ENCODE measurements at regions not wholly inside any gene's neighbourhood (a gene's known extent, or its start where the extent isn't known, plus 50 kb on each side); places are given as distances from the start of the nearest gene placed in this dataset.
A peak's percentile ranks its signal among the peaks of the same experiment; 100 is the strongest.

- DNase-seq (ENCODE audit: extremely low read depth in 1 of 11, low read depth in 9 of 11, low spot score in 4 of 11) = no peak
These were observed 392.5 kb upstream of the ESRRG start for GRCh38 chr1:217115404-217116380.

GRCh38 chr1:217109928-217110327 lies 386.7 kb upstream of the ESRRG start:
- DNase-seq (ENCODE audit: extremely low read depth in 1 of 11, low read depth in 9 of 11, low spot score in 4 of 11) = no peak

DNA sequence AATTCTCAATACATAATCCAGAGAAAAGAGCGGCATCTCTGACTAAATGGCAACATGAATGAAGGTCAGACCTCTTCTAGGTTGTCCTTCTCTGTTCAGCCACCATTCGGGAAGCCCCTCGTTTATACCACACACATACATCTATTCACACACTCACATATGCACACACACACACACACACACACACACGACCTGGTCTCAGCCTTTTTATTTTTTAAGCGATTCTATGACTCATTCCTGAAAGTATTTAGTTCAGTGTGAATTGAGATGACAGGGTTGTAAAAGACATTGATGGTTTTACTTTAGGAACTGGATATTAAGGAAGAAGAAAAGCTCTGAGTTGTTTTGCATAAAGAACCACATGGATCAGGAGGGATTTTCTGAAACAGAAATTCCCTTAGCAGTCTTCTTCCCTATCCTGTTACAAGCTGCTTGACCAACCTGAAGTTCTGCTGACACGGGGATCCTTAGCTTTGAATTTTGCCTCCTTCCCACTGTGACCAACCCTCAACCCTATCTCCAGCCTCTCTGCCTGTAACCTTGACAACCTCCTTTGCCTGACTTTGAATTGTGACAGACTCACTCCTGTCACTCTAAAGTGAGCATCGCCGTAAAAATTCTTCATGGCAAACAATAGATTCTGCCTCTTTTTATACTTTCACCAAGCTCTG lies 383.1 kb upstream of the ESRRG start:
- DNase-seq (ENCODE audit: extremely low read depth in 1 of 11, low read depth in 9 of 11, low spot score in 4 of 11) = no peak

- DNase-seq (ENCODE audit: extremely low read depth in 1 of 11, low read depth in 9 of 11, low spot score in 4 of 11) = no peak
These were observed 382.2 kb upstream of the ESRRG start for GRCh38 chr1:217105437-217105836.

DNA sequence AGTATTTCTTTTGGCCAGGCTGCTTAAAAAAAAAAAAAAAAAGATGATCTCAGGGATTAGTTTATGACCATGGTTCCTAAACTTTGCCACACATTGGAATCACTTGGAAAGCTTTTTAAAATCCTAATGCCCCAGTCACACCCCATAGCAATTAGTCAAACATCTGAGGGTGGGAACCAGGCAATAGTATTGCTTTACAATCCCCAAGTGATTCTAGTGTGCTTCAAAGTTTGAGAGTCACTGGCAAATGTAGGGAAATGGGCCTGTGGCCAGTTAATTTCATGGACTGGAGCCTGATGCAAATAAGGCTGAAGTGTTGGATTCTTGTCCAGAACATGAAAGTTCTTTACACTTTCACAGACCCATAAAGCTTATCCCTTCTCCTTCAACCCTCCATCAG lies 374.6 kb upstream of the ESRRG start:
- DNase-seq (ENCODE audit: extremely low read depth in 1 of 11, low read depth in 9 of 11, low spot score in 4 of 11) = no peak

DNA sequence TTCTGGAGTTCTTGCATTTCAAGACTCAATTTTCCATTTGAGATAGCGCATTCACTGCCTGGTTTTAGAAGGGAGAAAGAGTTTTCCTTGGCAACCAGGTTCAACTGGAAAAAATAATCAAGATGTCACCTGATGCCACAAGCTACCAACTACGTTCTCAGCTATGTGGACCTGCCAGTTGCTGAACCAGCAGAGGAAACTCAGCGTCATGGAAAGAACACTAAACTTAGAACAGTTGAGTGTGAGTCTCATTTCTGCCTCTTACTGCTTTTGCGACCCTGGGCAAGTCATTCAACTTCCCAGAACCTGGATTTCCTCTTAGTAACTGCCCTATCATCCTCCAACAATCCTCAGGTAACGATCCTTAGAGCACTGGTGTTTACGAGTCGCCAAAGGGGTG lies 373.0 kb upstream of the ESRRG start:
- DNase-seq (ENCODE audit: extremely low read depth in 1 of 11, low read depth in 9 of 11, low spot score in 4 of 11) = no peak

DNA sequence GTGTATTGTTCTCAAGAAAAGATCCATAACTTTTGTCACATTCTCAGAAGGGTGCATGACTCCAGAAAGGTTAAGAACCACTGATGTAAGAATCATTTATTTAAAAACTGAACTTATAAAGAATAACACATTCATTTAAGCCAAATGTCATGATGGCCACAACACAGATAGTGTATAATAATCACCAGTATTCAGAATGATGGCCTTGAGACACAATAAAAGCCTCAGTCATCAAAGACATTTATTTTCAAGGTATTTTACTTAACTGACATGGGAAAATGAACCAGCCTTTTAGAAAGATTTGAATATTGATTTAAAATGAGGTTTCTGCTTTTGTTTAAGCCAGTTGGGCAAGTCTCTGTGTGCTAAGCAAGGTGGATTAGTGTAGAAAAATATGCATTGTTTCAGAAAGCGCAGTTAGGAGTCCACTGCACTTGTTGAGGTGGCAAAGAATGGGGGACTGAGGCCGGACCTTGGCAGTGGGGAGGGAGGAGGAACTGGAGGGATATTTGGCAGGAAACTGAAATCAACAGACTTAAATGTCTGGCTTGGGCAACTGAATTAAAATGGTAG lies 371.9 kb upstream of the ESRRG start:
- no peak for DNase-seq (ENCODE audit: extremely low read depth in 1 of 11, low read depth in 9 of 11, low spot score in 4 of 11)

GRCh38 chr1:217091561-217091960 lies 368.3 kb upstream of the ESRRG start:
- no peak for DNase-seq (ENCODE audit: extremely low read depth in 1 of 11, low read depth in 9 of 11, low spot score in 4 of 11)

GRCh38 chr1:217090060-217090911 lies 367.1 kb upstream of the ESRRG start:
- DNase-seq (ENCODE audit: extremely low read depth in 1 of 11, low read depth in 9 of 11, low spot score in 4 of 11) = no peak

- peak in 2 of 11 donors; percentile 52 to 58 for DNase-seq (ENCODE audit: extremely low read depth in 1 of 11, low read depth in 9 of 11, low spot score in 4 of 11)
These were observed 366.3 kb upstream of the ESRRG start for GRCh38 chr1:217089361-217090014.

DNA sequence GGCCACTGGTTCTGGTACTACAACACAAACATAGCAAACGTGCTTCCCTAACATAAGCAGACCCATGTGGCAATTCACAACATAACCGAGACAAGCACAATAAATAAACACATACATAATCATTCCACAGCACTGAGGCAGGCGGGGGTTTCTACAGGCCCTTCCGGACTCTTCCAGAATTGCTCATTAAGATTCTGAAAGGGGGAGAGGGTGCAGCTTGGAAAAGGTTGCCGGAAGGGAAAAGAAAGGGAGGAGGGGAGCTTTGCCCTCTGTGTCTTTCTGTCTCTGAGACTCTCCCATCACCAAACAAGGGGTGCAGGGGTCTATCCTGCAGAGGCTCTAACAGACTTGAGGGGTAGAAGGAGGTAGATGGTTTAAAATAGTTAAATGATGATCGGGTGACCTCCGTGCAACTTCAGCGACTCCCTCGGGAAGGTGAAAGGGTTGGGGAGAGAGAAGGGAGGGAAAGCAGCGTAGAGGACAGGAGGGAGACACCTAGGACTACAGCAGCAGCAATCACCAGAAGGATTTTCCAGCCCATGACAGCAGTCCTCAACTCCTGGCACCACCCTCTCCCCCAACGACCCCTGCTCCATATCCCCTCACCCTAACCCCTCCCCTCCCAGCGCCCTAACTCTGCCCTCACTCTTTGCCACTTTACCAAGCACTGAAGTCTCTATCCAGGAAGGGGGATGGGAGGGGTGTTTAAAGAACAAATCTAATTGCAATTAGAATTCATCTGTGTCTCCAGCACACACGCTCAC lies 365.5 kb upstream of the ESRRG start:
- no peak for DNase-seq (ENCODE audit: extremely low read depth in 1 of 11, low read depth in 9 of 11, low spot score in 4 of 11)

DNA sequence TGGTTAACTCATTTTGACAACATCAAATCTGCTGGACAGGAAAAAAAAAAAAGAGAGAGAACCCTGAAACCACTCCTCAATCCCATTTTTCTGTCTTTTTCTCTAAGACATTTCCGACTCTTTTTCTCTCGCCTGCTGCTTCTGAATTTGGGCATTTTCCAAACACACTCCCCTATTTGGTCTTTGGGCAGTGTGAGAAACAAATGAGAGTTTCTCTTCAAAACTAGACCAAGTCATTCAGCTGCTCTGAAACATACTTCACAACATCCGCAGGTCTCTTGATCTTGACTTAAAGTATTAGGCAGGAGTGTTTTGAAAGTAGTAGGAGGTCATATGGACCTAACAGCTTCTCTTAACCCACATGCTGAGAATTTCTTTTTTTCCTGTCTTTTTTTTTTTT lies 364.8 kb upstream of the ESRRG start:
- DNase-seq (ENCODE audit: extremely low read depth in 1 of 11, low read depth in 9 of 11, low spot score in 4 of 11) = no peak

- DNase-seq (ENCODE audit: extremely low read depth in 1 of 11, low read depth in 9 of 11, low spot score in 4 of 11) = no peak
These were observed 356.4 kb upstream of the ESRRG start for GRCh38 chr1:217079584-217079983.

- DNase-seq (ENCODE audit: extremely low read depth in 1 of 11, low read depth in 9 of 11, low spot score in 4 of 11) = no peak
These were observed 355.7 kb upstream of the ESRRG start for GRCh38 chr1:217078959-217079358.

- DNase-seq (ENCODE audit: extremely low read depth in 1 of 11, low read depth in 9 of 11, low spot score in 4 of 11) = peak in 1 of 11 donors; percentile 41
These were observed 355.0 kb upstream of the ESRRG start for GRCh38 chr1:217078078-217078690.

DNA sequence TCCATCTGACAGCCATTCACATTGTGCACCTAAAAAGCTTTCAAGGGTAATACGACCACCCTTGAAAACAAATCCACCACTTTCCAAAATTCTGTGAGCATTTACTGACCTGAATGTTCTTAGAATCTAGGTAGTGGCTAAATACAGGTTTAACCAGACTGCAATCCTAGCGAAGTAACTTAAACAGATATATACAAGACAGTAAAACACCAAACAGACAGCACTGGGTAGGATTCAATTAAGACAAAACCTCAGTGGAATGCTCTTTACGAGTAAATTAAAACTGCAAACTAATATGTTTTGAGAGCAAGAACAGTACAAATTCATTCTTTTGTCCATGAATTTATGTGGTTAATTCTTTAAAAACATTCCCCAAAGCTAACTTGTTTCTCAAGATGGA lies 354.2 kb upstream of the ESRRG start:
- no peak for DNase-seq (ENCODE audit: extremely low read depth in 1 of 11, low read depth in 9 of 11, low spot score in 4 of 11)

DNA sequence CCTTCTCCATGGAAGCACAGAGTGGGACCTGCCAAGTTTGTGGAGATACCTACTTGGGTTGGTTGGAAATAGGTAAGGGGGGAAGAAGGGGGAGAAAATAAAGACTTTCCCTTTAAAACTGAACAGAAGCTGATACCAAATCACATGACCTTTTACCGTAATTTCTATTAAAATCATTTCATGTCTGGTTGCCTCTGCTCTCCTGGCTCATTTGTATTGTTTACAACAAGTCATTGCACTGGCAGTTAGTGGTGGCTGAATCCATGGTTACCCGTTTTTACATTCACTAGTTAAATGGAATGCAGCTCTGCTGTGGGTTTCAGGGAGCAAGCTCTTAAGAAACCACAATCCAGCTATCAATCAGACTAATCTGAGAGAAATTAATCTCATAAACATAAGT lies 353.7 kb upstream of the ESRRG start:
- DNase-seq (ENCODE audit: extremely low read depth in 1 of 11, low read depth in 9 of 11, low spot score in 4 of 11) = peak in 1 of 11 donors; percentile 52

DNA sequence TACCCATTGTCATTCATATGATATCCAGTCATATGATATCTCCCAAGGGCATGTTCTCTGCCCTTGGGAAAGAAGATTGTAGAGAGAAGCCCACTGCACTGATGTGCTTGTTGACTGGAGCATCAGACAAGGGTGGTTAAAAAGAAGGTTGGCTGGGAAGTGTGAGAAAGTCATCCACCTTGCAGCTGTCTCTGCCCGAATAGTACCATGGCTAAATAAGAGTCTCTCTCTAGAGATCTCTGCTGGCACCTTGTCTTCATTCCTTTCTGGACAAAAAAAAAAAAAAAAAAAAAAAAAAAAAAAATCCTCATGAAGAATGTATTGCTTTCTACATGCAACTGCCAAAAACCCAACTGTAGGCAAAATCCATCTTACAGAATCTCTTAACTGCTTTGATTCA lies 349.7 kb upstream of the ESRRG start:
- no peak for DNase-seq (ENCODE audit: extremely low read depth in 1 of 11, low read depth in 9 of 11, low spot score in 4 of 11)

Measured in renal cortex interstitium (tissue), 11 donors.